OCI-LY1 (cell line): ENCODE measurements at regions not wholly inside any gene's neighbourhood (a gene's known extent, or its start where the extent isn't known, plus 50 kb on each side); places are given as distances from the start of the nearest gene placed in this dataset.

Experiments
- CTCF ChIP-seq: fragments of 200-600 bp; sonication (generic), shearing (Covaris generic); IDR thresholded peaks from 2 replicates; pipeline ENCODE4 v1.5.1; 2017; ENCODE audit warnings: mild to moderate bottlenecking, antibody characterized with exemption, low read length, moderate library complexity, mixed read lengths
- EZH2 ChIP-seq: fragments of 200-600 bp; sonication (generic), shearing (Covaris generic); IDR thresholded peaks from 2 replicates; pipeline ENCODE4 v1.8.0; 2017; ENCODE audit warnings: borderline replicate concordance, mixed run types, mild to moderate bottlenecking, antibody characterized with exemption, low read length, moderate library complexity, mixed read lengths

- peak; percentile 11; the same call in 1 of the 2 replicates for TF ChIP-seq CTCF
- no peak for TF ChIP-seq EZH2
Observed at GRCh38 chr9:682633-683508, 158.6 kb upstream of the DMRT1 start.
